ENCODE measurements at regions not wholly inside any gene's neighbourhood (a gene's known extent, or its start where the extent isn't known, plus 50 kb on each side); places are given as distances from the start of the nearest gene placed in this dataset.

- DNase-seq (ENCODE audit: low read depth) = peak; percentile 48
- no peak for TF ChIP-seq CTCF (conservative IDR thresholded peaks at IDR 0.05; ENCODE audit: low read depth, low read length)
- H3K4me3 ChIP-seq (ENCODE audit: low read depth, low read length) = no peak overlapping the region
These were observed 377.6 kb downstream of the IRS2 start for GRCh38 chr13:109408591-109409382.

- no peak for DNase-seq (ENCODE audit: low read depth)
- H3K4me3 ChIP-seq (ENCODE audit: low read depth, low read length) = no peak overlapping the region
- no peak for TF ChIP-seq CTCF (conservative IDR thresholded peaks at IDR 0.05; ENCODE audit: low read depth, low read length)
These were observed 379.9 kb downstream of the IRS2 start for GRCh38 chr13:109406376-109406992.

GRCh38 chr13:109403012-109403421, 383.4 kb downstream of the IRS2 start:
- DNase-seq (ENCODE audit: low read depth) = no peak
- no peak overlapping the region for H3K4me3 ChIP-seq (ENCODE audit: low read depth, low read length)
- TF ChIP-seq CTCF (conservative IDR thresholded peaks at IDR 0.05; ENCODE audit: low read depth, low read length) = no peak

GRCh38 chr13:109401891-109402290, 384.5 kb downstream of the IRS2 start:
- no peak for DNase-seq (ENCODE audit: low read depth)
- no peak overlapping the region for H3K4me3 ChIP-seq (ENCODE audit: low read depth, low read length)
- TF ChIP-seq CTCF (conservative IDR thresholded peaks at IDR 0.05; ENCODE audit: low read depth, low read length) = no peak

GRCh38 chr13:109401307-109401706, 385.1 kb downstream of the IRS2 start:
- no peak overlapping the region for H3K4me3 ChIP-seq (ENCODE audit: low read depth, low read length)
- no peak for DNase-seq (ENCODE audit: low read depth)
- no peak for TF ChIP-seq CTCF (conservative IDR thresholded peaks at IDR 0.05; ENCODE audit: low read depth, low read length)

- no peak for DNase-seq (ENCODE audit: low read depth)
- TF ChIP-seq CTCF (conservative IDR thresholded peaks at IDR 0.05; ENCODE audit: low read depth, low read length) = no peak
- no peak overlapping the region for H3K4me3 ChIP-seq (ENCODE audit: low read depth, low read length)
These were observed 385.6 kb downstream of the IRS2 start for GRCh38 chr13:109400624-109401257.

All from choroid plexus epithelial cell (primary cell).